ENCODE measurements at regions not wholly inside any gene's neighbourhood (a gene's known extent, or its start where the extent isn't known, plus 50 kb on each side); places are given as distances from the start of the nearest gene placed in this dataset.
"Not testable (repeated sequence)": the region's sequence is repeated elsewhere in the genome, so short reads cannot be mapped to it uniquely, and the experiment has no call there.

- no peak for DNase-seq (ENCODE audit: low read depth)
These were observed 789.0 kb upstream of the RAB6C start for GRCh38 chr2:129190494-129190893.

GRCh38 chr2:129191530-129191929 lies 787.9 kb upstream of the RAB6C start:
- DNase-seq (ENCODE audit: low read depth) = no peak

- DNase-seq (ENCODE audit: low read depth) = no peak
These were observed 787.3 kb upstream of the RAB6C start for GRCh38 chr2:129192117-129192516.

- DNase-seq (ENCODE audit: low read depth) = no peak
These were observed 786.6 kb upstream of the RAB6C start for GRCh38 chr2:129192841-129193253.

GRCh38 chr2:129193961-129194360 lies 785.5 kb upstream of the RAB6C start:
- DNase-seq (ENCODE audit: low read depth) = no peak

- no peak for DNase-seq (ENCODE audit: low read depth)
These were observed 780.0 kb upstream of the RAB6C start for GRCh38 chr2:129199501-129199900.

- no peak for DNase-seq (ENCODE audit: low read depth)
These were observed 777.8 kb upstream of the RAB6C start for GRCh38 chr2:129201696-129202095.

- DNase-seq (ENCODE audit: low read depth) = no peak
These were observed 776.1 kb upstream of the RAB6C start for GRCh38 chr2:129203331-129203730.

GRCh38 chr2:129204581-129204980 lies 774.9 kb upstream of the RAB6C start:
- not testable (repeated sequence) for DNase-seq (ENCODE audit: low read depth)

- DNase-seq (ENCODE audit: low read depth) = no peak
These were observed 774.3 kb upstream of the RAB6C start for GRCh38 chr2:129205176-129205575.

- DNase-seq (ENCODE audit: low read depth) = no peak
These were observed 773.7 kb upstream of the RAB6C start for GRCh38 chr2:129205766-129206165.

GRCh38 chr2:129212299-129212958 lies 767.0 kb upstream of the RAB6C start:
- DNase-seq (ENCODE audit: low read depth) = no peak

GRCh38 chr2:129224022-129224421 lies 755.4 kb upstream of the RAB6C start:
- no peak for DNase-seq (ENCODE audit: low read depth)

- DNase-seq (ENCODE audit: low read depth) = no peak
These were observed 755.0 kb upstream of the RAB6C start for GRCh38 chr2:129224486-129224885.

GRCh38 chr2:129229196-129229595 lies 750.3 kb upstream of the RAB6C start:
- DNase-seq (ENCODE audit: low read depth) = no peak

GRCh38 chr2:129229830-129230441 lies 749.5 kb upstream of the RAB6C start:
- DNase-seq (ENCODE audit: low read depth) = no peak

- DNase-seq (ENCODE audit: low read depth) = no peak
These were observed 747.5 kb upstream of the RAB6C start for GRCh38 chr2:129231924-129232323.

GRCh38 chr2:129233166-129233565 lies 746.3 kb upstream of the RAB6C start:
- no peak for DNase-seq (ENCODE audit: low read depth)

- no peak for DNase-seq (ENCODE audit: low read depth)
These were observed 745.6 kb upstream of the RAB6C start for GRCh38 chr2:129233751-129234406.

- DNase-seq (ENCODE audit: low read depth) = no peak
These were observed 742.9 kb upstream of the RAB6C start for GRCh38 chr2:129236601-129237000.

GRCh38 chr2:129237966-129238725 lies 741.3 kb upstream of the RAB6C start:
- no peak for DNase-seq (ENCODE audit: low read depth)

GRCh38 chr2:129239141-129239540 lies 740.3 kb upstream of the RAB6C start:
- no peak for DNase-seq (ENCODE audit: low read depth)

- no peak for DNase-seq (ENCODE audit: low read depth)
These were observed 739.4 kb upstream of the RAB6C start for GRCh38 chr2:129240061-129240460.

Measured in non-pigmented ciliary epithelial cell (primary cell).